ENCODE measurements at regions not wholly inside any gene's neighbourhood (a gene's known extent, or its start where the extent isn't known, plus 50 kb on each side); places are given as distances from the start of the nearest gene placed in this dataset.

DNA sequence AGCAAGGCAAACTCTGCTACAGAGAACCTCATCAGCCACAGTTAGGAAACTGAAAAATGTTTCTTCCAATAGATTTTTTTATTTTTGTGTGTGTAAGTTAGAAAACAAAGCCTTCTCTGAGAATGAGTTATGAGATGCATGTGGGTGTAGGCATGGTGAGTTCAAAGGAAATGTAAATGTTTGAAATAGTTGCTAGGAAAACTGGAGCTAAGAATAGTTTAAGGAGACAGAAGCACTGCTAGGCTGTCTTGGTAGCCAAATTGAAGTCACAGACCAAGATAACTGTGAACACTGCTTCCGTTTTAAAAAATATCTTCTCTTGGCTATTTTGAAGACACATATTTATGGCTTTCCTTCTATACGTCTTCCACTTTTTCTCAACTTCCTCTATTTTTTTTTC, 1501.2 kb upstream of the CADM2 start:
- H3K4ac ChIP-seq (ENCODE audit: low read depth, low read length), result no peak overlapping the region
- no peak overlapping the region for H4K91ac ChIP-seq (ENCODE audit: insufficient read length, low read depth, low read length)
- no peak overlapping the region for H2AFZ ChIP-seq (ENCODE audit: low read length)
- Mint-ChIP-seq H3K9me3 (peaks cover 1 to 4% of the 10 kb centered on the region in 2 experiments; a peak in 2 of 5 replicates), H3K4me3 (no peak overlapping the region), H3K36me3 (ENCODE audit: insufficient read depth in 1 of 3, low read depth in 3 of 3) (no peaks in the 10 kb centered on the region; a peak in 1 of 7 replicates), H3K27ac (no peak overlapping the region; a peak in 1 of 7 replicates), H3K4me1 (peaks cover 13 to 19% of the 10 kb centered on the region in 2 experiments), H3K27me3 (ENCODE audit: low read depth) (no peaks in the 10 kb centered on the region)
- no peak overlapping the region for H3K56ac ChIP-seq (ENCODE audit: insufficient read length, low read depth, low read length)
- H3K14ac ChIP-seq (ENCODE audit: insufficient read depth, low read length), result no peak overlapping the region
- H3K4me2 ChIP-seq (ENCODE audit: insufficient read depth, insufficient read length, low read length), result no peak overlapping the region
- no peaks in the 10 kb centered on the region for H3K27me3 ChIP-seq (ENCODE audit: insufficient read depth, low read length)
- H2BK12ac ChIP-seq (ENCODE audit: insufficient read length, low read depth, low read length), result no peak overlapping the region
- no peak overlapping the region for H3K27ac ChIP-seq (ENCODE audit: insufficient read length, low read depth, low read length)
- no peak overlapping the region for H3K23ac ChIP-seq (ENCODE audit: insufficient read length, low read depth, low read length)
- no peak overlapping the region for H2AK5ac ChIP-seq (ENCODE audit: insufficient read length, low read length)
- H3K18ac ChIP-seq (ENCODE audit: insufficient read length, low read depth, low read length), result no peak overlapping the region
- no peak overlapping the region for H4K5ac ChIP-seq (ENCODE audit: insufficient read length, low read depth, low read length)
- H4K20me1 ChIP-seq (ENCODE audit: control insufficient read depth, insufficient read depth, insufficient read length), result no peaks in the 10 kb centered on the region
- H3T11ph ChIP-seq (ENCODE audit: low read length), result no peak overlapping the region
- H2BK20ac ChIP-seq (ENCODE audit: low read depth, low read length, poor library complexity, severe bottlenecking), result no peak overlapping the region
- no peaks in the 10 kb centered on the region for H3K79me2 ChIP-seq (ENCODE audit: insufficient read depth, low read length)
- no peaks in the 10 kb centered on the region for H3K79me1 ChIP-seq (ENCODE audit: insufficient read depth, low read depth, low read length, poor library complexity, severe bottlenecking)
- H3K4me1 ChIP-seq (ENCODE audit: insufficient read depth, low read length), result no peaks in the 10 kb centered on the region
- TF ChIP-seq, protein P1, sequence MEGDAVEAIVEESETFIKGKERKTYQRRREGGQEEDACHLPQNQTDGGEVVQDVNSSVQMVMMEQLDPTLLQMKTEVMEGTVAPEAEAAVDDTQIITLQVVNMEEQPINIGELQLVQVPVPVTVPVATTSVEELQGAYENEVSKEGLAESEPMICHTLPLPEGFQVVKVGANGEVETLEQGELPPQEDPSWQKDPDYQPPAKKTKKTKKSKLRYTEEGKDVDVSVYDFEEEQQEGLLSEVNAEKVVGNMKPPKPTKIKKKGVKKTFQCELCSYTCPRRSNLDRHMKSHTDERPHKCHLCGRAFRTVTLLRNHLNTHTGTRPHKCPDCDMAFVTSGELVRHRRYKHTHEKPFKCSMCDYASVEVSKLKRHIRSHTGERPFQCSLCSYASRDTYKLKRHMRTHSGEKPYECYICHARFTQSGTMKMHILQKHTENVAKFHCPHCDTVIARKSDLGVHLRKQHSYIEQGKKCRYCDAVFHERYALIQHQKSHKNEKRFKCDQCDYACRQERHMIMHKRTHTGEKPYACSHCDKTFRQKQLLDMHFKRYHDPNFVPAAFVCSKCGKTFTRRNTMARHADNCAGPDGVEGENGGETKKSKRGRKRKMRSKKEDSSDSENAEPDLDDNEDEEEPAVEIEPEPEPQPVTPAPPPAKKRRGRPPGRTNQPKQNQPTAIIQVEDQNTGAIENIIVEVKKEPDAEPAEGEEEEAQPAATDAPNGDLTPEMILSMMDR (conservative IDR thresholded peaks at IDR 0.05), result no peak
- H3K23me2 ChIP-seq (ENCODE audit: insufficient read length, low read depth, low read length, poor library complexity, severe bottlenecking), result no peaks in the 10 kb centered on the region
- WGBS (ENCODE audit: extremely low coverage, insufficient read length, low lambda C conversion rate), result 100% methylated on average over 1 of the region's 2 CpGs
- H2BK15ac ChIP-seq (ENCODE audit: low read depth, low read length), result no peak overlapping the region
- no peak for DNase-seq
- no peaks in the 10 kb centered on the region for H3K9me3 ChIP-seq (ENCODE audit: control insufficient read depth, low read depth, low read length)
- H2BK5ac ChIP-seq (ENCODE audit: insufficient read length, low read length), result no peak overlapping the region
- no peak overlapping the region for H3K9ac ChIP-seq (ENCODE audit: extremely low read depth, insufficient read length, low read length)
- H4K8ac ChIP-seq (replicated peaks; ENCODE audit: insufficient read length, low read depth, low read length), result no peak overlapping the region
- H2BK120ac ChIP-seq (ENCODE audit: low read depth, low read length, poor library complexity, severe bottlenecking), result no peak overlapping the region
